B cell (primary cell): ENCODE measurements at regions not wholly inside any gene's neighbourhood (a gene's known extent, or its start where the extent isn't known, plus 50 kb on each side); places are given as distances from the start of the nearest gene placed in this dataset.

ENCODE experiments used
- ATAC-seq: fragments of 200-7000 bp; cut with Tn5 transposase; one replicate; pipeline ENCODE4 v1.10.0; 2021; ENCODE audit warnings: low read depth, mild to moderate bottlenecking, moderate number of reproducible peaks, moderate library complexity
- CTCF ChIA-PET: fragments of 350-600 bp; sonication (Branson Sonifier 250); formaldehyde crosslinking; loops from one replicate; lab custom pipeline; 2021; ENCODE audit warnings: antibody characterized with exemption, inconsistent platforms; lab: Charles Lee
- POLR2A ChIA-PET: fragments of 350-600 bp; sonication (Branson Sonifier 250); formaldehyde crosslinking; loops from one replicate; lab custom pipeline; 2021; ENCODE audit warnings: antibody characterized with exemption; lab: Charles Lee
- DNase-seq: peaks from one replicate; pipeline ENCODE4 v3.0.0; 2013
- H2AFZ ChIP-seq: 2 replicates; pipeline ENCODE4 v1.6.1; 2012; ENCODE audit warnings: mild to moderate bottlenecking, low read depth, low read length; ENCODE audit not compliant: insufficient read depth, poor library complexity, severe bottlenecking
- H3K27ac ChIP-seq, 2 donors: 1 replicate in 1 of 2; 2 replicates in 1 of 2; pipeline ENCODE4 v1.5.1; 2012 to 2013; ENCODE audit warnings: low read length in 2 of 2, mild to moderate bottlenecking in 2 of 2, moderate library complexity in 1 of 2
- H3K27me3 ChIP-seq, 4 experiments: fragments of 200-600 bp in 1 of 4; sonication (generic) in 1 of 4; replicated peaks in 1 of 4; 1 replicate in 2 of 4; 2 replicates in 2 of 4; pipeline versions ENCODE4 v1.6.1 to v1.7.0; 2013 to 2016; ENCODE audit warnings: low read length in 3 of 4, mild to moderate bottlenecking in 2 of 4, mixed read lengths in 1 of 4, moderate library complexity in 1 of 4; ENCODE audit not compliant: insufficient read depth in 4 of 4, control insufficient read depth in 3 of 4; ENCODE audit errors: control extremely low read depth in 1 of 4
- H3K36me3 ChIP-seq, 2 experiments: replicated peaks in 1 of 2; 1 replicate in 1 of 2; 2 replicates in 1 of 2; pipeline versions ENCODE4 v1.6.1 to v1.7.1; 2013; ENCODE audit warnings: low read length in 1 of 2; ENCODE audit not compliant: insufficient read depth in 2 of 2, control insufficient read depth in 1 of 2; ENCODE audit errors: control extremely low read depth in 1 of 2, extremely low read depth in 1 of 2
- H3K4me1 ChIP-seq, 2 donors: fragments of 200-600 bp in 1 of 2; sonication (generic) in 1 of 2; 1 replicate in 1 of 2; 2 replicates in 1 of 2; pipeline versions ENCODE4 v1.5.1 to v1.6.1; 2013 to 2017; ENCODE audit warnings: low read length in 2 of 2; ENCODE audit not compliant: control insufficient read depth in 2 of 2, insufficient read depth in 2 of 2
- H3K4me2 ChIP-seq: replicated peaks from 2 replicates; pipeline ENCODE3; 2012; ENCODE audit warnings: mild to moderate bottlenecking, low read depth, low read length; ENCODE audit not compliant: poor library complexity, severe bottlenecking
- H3K4me3 ChIP-seq, 5 experiments: fragments of 200-600 bp in 1 of 5; sonication (generic) in 1 of 5; 1 replicate in 3 of 5; 2 replicates in 2 of 5; pipeline versions ENCODE4 v1.5.1 to v1.7.0; 2011 to 2016; ENCODE audit warnings: low read length in 4 of 5, mild to moderate bottlenecking in 4 of 5, low read depth in 2 of 5, control low read depth in 1 of 5, moderate library complexity in 1 of 5; ENCODE audit not compliant: insufficient read depth in 1 of 5; ENCODE audit errors: control extremely low read depth in 1 of 5, extremely low read depth in 1 of 5
- H3K79me2 ChIP-seq: fragments of 200-600 bp; sonication (generic); one replicate; pipeline ENCODE4 v1.6.0; 2016; ENCODE audit warnings: low read length; ENCODE audit not compliant: control insufficient read depth, insufficient read depth
- H3K9ac ChIP-seq: fragments of 200-600 bp; sonication (generic); 2 replicates; pipeline ENCODE4 v1.6.1; 2017; ENCODE audit warnings: mild to moderate bottlenecking, low read length, moderate library complexity
- H3K9me3 ChIP-seq, 3 donors: one replicate each; pipeline versions ENCODE4 v1.6.1 to v1.7.1; 2013; ENCODE audit warnings: low read length in 2 of 3; ENCODE audit not compliant: control insufficient read depth in 2 of 3, insufficient read depth in 1 of 3; ENCODE audit errors: control extremely low read depth in 1 of 3
- H4K20me1 ChIP-seq: 2 replicates; pipeline ENCODE4 v1.6.0; 2012; ENCODE audit warnings: mild to moderate bottlenecking, low read length; ENCODE audit not compliant: insufficient read depth, control insufficient read depth, poor library complexity, severe bottlenecking
- H3K27ac Mint-ChIP-seq: one replicate; pipeline ENCODE4 v1.8.0; 2021; ENCODE audit warnings: mixed read lengths
- H3K27me3 Mint-ChIP-seq: one replicate; pipeline ENCODE4 v1.8.0; 2021; ENCODE audit warnings: mixed read lengths
- H3K4me1 Mint-ChIP-seq: one replicate; pipeline ENCODE4 v1.8.0; 2021; ENCODE audit warnings: mixed read lengths
- H3K4me3 Mint-ChIP-seq: one replicate; pipeline ENCODE4 v1.8.0; 2021; ENCODE audit warnings: mixed read lengths
- H3K9me3 Mint-ChIP-seq: one replicate; pipeline ENCODE4 v1.8.0; 2022; ENCODE audit warnings: mixed read lengths; ENCODE audit not compliant: insufficient read depth
- EZH2 ChIP-seq: IDR thresholded peaks from 2 replicates; pipeline ENCODE4 v1.6.1; 2012; ENCODE audit warnings: borderline replicate concordance, low read depth, mild to moderate bottlenecking, moderate library complexity, low read length; ENCODE audit not compliant: insufficient read depth, poor library complexity, severe bottlenecking
- WGBS: methylation state at CpG from one replicate; pipeline ENCODE4 v1.1.5; 2013; ENCODE audit warnings: missing lambda C conversion rate; ENCODE audit not compliant: insufficient coverage; 5-methylcytosine and 5-hydroxymethylcytosine counted together
- intact Hi-C: fragments of 100-400 bp; cut with micrococcal nuclease; formaldehyde crosslinking; loops from one replicate; pipeline ENCODE4 v1.10.0; 2022
- TF ChIP-seq, protein P1 (sequence below): fragments of 200-600 bp; IDR thresholded peaks from one replicate; pipeline ENCODE4 v1.8.0; 2022; ENCODE audit warnings: antibody characterized with exemption, mild to moderate bottlenecking

- Mint-ChIP-seq H3K4me3 (no peak overlapping the region), H3K27ac (no peak overlapping the region), H3K4me1 (no peaks in the 10 kb centered on the region), H3K9me3 (no peaks in the 10 kb centered on the region), H3K27me3 (peaks cover 5% of the 10 kb centered on the region)
- Histone ChIP-seq H4K20me1 (no peaks in the 10 kb centered on the region), H3K9me3 (no peaks in the 10 kb centered on the region), H3K4me1 (no peaks in the 10 kb centered on the region), H3K27ac (no peak overlapping the region), H3K36me3 (no peaks in the 10 kb centered on the region), H2AFZ (no peak overlapping the region), H3K79me2 (no peaks in the 10 kb centered on the region), H3K9ac (no peak overlapping the region), H3K4me2 (no peak overlapping the region), H3K4me3 (no peak overlapping the region), H3K27me3 (no peaks in the 10 kb centered on the region)
- DNase-seq (no peak), ATAC-seq (no peak)
- intact Hi-C loops = no loop called here
- 57% methylated on average over 1 of the region's 15 CpGs for WGBS
- ChIA-PET POLR2A (no interaction called here), CTCF (no interaction called here)
- TF ChIP-seq, protein P1, sequence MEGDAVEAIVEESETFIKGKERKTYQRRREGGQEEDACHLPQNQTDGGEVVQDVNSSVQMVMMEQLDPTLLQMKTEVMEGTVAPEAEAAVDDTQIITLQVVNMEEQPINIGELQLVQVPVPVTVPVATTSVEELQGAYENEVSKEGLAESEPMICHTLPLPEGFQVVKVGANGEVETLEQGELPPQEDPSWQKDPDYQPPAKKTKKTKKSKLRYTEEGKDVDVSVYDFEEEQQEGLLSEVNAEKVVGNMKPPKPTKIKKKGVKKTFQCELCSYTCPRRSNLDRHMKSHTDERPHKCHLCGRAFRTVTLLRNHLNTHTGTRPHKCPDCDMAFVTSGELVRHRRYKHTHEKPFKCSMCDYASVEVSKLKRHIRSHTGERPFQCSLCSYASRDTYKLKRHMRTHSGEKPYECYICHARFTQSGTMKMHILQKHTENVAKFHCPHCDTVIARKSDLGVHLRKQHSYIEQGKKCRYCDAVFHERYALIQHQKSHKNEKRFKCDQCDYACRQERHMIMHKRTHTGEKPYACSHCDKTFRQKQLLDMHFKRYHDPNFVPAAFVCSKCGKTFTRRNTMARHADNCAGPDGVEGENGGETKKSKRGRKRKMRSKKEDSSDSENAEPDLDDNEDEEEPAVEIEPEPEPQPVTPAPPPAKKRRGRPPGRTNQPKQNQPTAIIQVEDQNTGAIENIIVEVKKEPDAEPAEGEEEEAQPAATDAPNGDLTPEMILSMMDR = no peak
Measured at GRCh38 chrX:10676235-10676957, 56.0 kb upstream of the MID1 start.

DNA sequence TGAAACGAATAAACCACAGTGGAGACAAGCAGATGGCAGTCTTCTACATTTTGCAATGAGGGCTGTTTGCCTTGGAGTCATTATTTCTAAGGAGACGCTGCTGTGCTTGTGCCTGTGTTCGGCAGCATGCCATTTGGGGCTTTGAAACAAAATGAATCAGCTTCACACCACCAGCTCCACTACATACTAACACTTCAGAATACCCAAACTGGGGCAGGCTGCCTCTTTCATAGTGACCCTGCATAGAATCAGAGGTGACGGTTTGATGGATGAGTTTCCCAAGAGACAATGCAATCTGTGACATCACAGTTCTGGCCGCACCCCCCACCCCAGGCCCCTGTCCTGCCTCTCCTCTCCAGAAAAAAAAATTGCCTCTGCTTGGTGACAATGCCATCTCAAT lies 57.1 kb upstream of the MID1 start:
- Histone ChIP-seq H3K4me2 (no peak overlapping the region), H3K36me3 (no peaks in the 10 kb centered on the region), H3K27me3 (no peaks in the 10 kb centered on the region), H3K27ac (no peak overlapping the region), H3K9me3 (no peaks in the 10 kb centered on the region), H4K20me1 (no peaks in the 10 kb centered on the region), H3K4me1 (no peaks in the 10 kb centered on the region), H3K79me2 (no peaks in the 10 kb centered on the region), H3K9ac (no peak overlapping the region), H2AFZ (no peak overlapping the region), H3K4me3 (no peak overlapping the region)
- Mint-ChIP-seq H3K9me3 (no peaks in the 10 kb centered on the region), H3K27ac (no peak overlapping the region), H3K27me3 (peaks cover 3% of the 10 kb centered on the region), H3K4me3 (no peak overlapping the region), H3K4me1 (no peaks in the 10 kb centered on the region)
- TF ChIP-seq, protein P1 = no peak
- TF ChIP-seq EZH2 = no peak
- no peak for DNase-seq
- intact Hi-C loops = no loop called here
- ChIA-PET POLR2A (no interaction called here), CTCF (interaction anchor here (0.6 kb wide), 1 partner anchor 460 kb away, joined by 4 read pairs; no protein-coding TSS in a partner anchor)
- ATAC-seq = no peak
- WGBS = 67% methylated on average over 1 of the region's 5 CpGs
